HG02884 (cell line): ENCODE measurements at regions not wholly inside any gene's neighbourhood (a gene's known extent, or its start where the extent isn't known, plus 50 kb on each side); places are given as distances from the start of the nearest gene placed in this dataset.
"Not testable (repeated sequence)": the region's sequence is repeated elsewhere in the genome, so short reads cannot be mapped to it uniquely, and the experiment has no call there.

Experiments
- ATAC-seq: cut with Tn5 transposase; IDR thresholded peaks from one replicate; pipeline ENCODE4 v1.9.1; 2021; ENCODE audit warnings: mild to moderate bottlenecking, moderate library complexity; ENCODE audit not compliant: unreplicated experiment

DNA sequence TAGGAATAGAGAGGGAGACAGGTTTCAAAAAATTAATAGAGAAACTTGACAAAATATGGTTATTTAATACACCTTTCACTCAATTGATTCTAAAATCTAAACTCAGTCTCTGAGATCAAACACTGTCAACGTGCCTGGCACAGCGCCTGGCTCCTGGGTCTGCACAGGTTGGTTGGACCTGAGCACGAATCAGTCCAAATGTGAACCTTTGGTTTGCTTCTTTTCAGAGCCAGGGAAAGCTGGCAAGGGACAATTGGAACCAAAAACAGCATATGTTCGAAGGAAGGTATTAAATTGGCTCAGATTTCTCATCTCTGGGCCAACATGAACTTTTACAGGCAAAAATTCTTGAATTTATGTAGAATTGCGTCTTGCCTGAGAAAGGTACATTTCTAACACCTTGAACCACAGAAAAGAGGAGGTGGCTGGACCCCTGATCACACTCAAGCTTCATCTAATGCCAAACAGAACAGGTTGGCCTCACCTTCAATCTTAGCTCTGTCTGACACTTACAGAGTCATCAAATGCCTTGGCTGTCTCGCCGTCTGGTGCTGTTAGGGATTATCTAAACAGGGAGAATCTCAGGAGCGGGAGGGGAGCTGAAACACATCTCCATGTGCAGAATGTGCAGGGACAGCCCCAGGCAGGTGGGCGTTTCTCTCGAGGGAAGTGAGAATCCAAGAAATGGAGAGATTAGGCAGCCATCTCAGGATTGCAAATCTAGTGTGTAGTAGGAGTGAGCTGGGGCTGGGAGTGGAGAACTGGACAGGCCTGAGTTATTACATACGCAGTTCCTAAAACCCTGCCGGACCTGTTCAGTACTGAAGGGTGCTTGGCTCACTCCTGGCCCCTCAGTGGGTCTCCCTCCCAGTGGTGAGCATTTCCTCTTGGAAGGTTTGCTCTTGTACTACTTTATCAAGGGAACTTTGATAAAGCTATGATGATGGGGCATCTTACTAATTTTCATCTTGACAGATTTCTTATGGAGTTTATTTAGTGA lies 442.2 kb upstream of the B3GAT1 start:
- ATAC-seq = no peak

DNA sequence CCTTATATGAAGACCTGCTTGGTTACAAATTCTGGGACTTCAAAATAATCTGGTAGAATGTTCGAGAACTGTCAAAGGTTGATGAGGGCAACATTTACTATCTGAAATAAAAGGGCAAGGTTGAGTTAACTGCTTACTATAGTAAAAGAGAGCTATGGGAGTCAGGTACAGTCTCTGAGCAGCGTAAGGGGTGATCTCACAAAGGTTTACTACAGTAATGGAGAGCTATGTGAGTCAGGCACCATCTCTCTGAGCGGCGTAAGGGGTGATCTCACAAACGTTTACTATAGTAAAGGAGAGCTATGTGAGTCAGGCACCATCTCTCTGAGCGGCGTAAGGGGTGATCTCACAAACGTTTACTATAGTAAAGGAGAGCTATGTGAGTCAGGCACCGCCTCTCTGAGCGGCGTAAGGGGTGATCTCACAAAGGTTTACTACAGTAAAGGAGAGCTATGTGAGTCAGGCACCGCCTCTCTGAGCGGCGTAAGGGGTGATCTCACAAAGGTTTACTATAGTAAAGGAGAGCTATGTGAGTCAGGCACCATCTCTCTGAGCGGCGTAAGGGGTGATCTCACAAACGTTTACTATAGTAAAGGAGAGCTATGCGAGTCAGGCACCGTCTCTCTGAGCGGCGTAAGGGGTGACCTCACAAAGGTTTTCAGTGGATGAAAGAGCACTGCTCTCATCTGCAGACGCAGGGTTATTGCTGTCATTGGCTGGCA lies 439.6 kb upstream of the B3GAT1 start:
- ATAC-seq = not testable (repeated sequence)

- ATAC-seq = no peak
Measured at GRCh38 chr11:134850566-134850965, 438.5 kb upstream of the B3GAT1 start.

GRCh38 chr11:134849833-134850232 lies 437.8 kb upstream of the B3GAT1 start:
- no peak for ATAC-seq

GRCh38 chr11:134847083-134847715 lies 435.2 kb upstream of the B3GAT1 start:
- no peak for ATAC-seq

DNA sequence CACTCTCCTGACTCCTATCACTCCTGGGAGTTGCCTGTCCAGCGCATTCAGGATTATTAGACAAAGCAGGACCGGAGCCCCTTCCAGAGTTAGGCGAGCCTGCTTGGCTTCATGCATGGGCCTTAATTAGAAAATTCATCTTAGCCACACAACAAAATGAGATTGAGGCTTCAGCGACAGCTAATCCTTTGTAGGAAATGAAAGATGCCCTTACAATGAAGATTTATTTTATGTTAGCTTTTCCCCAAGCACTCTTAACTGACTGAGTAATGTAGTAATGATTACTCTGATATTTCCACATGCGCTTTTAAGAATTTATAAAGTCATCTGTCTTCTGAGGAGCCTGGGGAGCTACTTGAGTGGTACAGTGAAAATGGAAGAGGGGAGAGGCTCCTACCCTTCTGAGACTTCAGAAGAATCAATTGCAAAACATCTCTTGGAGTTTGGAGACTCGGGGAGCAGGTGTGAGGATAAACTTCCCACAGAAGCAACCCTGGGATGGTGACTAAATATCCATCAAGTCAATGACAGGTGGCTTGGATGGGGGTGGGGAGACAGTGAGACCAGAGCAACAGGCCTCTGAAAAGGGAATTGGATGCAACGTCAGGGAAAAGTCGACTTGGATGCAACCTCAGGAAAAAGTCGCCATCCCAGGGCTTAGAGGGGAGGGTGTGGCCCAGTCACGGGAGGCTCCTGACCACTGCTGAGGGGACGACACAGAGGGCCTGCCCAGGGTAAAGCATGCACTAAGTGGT lies 434.5 kb upstream of the B3GAT1 start:
- no peak for ATAC-seq

- ATAC-seq = no peak
Measured at GRCh38 chr11:134845474-134846327, 433.7 kb upstream of the B3GAT1 start.

DNA sequence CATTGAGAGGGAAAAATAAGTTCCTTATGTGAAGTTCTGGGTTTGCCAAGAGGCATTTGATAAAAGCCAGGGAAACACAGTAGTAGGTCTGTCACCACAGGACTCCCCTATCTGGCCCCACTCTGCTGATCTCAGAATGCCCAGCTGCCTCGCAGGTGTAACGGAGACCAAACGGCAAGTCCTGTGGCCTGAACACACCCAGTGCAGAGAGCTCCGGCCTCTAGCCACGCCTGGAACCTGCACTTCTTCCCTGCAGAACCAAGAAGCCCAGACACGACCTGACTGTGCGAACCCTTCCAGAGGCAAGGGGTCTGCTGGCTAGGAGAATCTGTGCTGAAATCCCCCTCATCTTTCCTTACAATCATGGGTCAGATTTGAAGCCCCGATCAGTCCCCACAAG lies 432.8 kb upstream of the B3GAT1 start:
- ATAC-seq = no peak

DNA sequence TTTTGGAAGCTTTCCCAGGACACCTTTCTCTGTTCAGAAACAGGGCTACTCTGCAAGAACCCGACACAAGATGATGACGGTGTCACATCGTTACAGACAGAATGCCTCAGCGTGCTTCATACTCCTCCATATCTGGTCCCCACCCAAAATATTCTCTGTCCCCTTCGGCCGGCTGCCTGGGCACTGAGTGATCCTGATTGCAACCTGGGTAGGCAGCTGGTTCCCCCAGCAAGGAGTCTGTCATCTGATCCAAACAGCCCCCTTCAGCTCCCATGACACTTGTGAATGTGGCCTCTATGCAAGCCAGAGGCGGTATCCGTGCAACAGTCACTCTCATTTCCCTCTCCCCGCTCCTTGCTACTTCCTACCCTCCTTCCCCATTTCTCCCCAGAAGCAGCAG lies 431.7 kb upstream of the B3GAT1 start:
- ATAC-seq = no peak

GRCh38 chr11:134843020-134843419 lies 431.0 kb upstream of the B3GAT1 start:
- ATAC-seq = no peak

DNA sequence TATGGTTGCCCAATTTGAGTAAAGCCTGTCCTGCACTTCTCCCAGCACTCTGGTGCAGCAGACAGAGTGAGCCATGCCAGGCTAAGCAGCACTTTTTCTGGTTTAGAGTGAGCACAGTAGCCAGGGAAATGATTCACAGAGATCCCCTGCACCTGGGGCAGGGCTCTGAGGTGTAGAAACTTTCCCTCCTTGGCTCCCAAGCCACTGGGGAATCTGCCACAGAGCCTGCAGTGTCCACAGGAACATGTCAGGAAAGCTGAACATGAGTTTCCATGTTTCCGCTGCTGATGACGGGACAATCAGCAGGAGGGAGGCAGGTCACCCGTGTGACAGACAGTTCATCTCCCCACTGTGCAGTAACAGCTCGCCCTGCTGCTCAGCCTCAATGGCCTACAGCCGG lies 429.9 kb upstream of the B3GAT1 start:
- no peak for ATAC-seq

- ATAC-seq = no peak
Measured at GRCh38 chr11:134841411-134841810, 429.4 kb upstream of the B3GAT1 start.

GRCh38 chr11:134840945-134841344 lies 428.9 kb upstream of the B3GAT1 start:
- no peak for ATAC-seq

GRCh38 chr11:134840165-134840564 lies 428.1 kb upstream of the B3GAT1 start:
- ATAC-seq = not testable (repeated sequence)

DNA sequence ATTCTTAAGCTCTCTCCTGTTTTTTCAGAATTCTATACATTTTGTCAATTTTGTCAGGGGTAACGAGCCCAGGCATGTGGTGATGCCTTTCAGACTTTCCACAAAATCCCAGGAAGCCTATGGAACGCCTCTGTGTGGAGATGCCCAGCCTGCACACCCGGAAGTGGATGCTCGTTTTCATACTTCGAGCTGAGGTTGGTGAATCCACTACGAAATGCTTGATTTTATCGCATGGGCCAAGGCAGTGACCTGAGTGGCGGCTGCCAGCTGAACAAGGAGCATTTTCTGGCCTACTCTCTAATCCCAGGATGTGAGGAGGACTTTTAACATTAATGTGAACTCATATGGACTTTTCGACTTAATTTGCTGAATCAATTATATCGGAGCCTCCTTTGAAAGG lies 426.7 kb upstream of the B3GAT1 start:
- no peak for ATAC-seq

DNA sequence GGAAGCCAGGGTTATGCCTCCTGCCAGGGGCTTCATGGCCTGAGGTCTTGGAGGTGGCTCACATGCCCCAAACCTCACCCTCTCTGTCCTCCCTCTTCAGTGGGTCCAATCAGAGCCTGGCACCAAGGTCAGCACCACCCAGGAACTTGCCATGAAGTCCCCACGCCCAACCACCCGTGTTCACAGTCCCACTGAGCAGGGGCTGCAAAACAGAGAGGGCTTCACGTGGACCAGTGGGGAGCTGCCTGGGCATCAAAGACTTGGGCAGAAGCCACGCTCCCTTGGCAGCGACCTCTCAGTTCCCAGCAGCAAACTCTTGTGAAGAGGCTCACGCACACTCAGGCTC lies 425.8 kb upstream of the B3GAT1 start:
- ATAC-seq = no peak

- ATAC-seq = no peak
Measured at GRCh38 chr11:134837166-134837886, 425.3 kb upstream of the B3GAT1 start.

DNA sequence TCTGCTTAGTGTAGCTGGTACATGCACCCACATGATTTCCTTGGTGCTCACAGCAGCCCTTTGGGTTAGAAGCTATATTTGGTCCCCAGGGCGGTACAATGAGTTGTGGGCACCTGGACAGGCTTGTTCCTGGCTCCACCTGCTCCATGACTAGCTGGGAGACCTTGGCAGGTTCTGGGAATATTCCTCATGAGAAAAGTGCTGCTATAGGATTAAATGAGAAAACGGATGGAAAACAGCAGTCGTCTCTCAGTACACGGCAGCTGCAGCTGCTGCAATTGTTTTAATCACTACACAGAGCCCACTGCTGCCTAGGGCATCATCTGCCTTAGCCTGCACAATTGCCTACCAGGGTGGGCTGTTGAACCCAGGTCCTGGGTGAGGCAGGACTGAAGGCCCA lies 424.5 kb upstream of the B3GAT1 start:
- ATAC-seq = no peak

GRCh38 chr11:134835561-134835960 lies 423.5 kb upstream of the B3GAT1 start:
- ATAC-seq = no peak
